Gastroesophageal sphincter (tissue), 4 donors: ENCODE measurements at regions not wholly inside any gene's neighbourhood (a gene's known extent, or its start where the extent isn't known, plus 50 kb on each side); places are given as distances from the start of the nearest gene placed in this dataset.

Source experiments
- ATAC-seq: fragments of 150-250 bp; one replicate; pipeline ENCODE4 v1.9.1; 2016; ENCODE audit warnings: mild to moderate bottlenecking, moderate library complexity
- H3K27ac ChIP-seq, 4 donors: fragments of 200-600 bp; sonication (generic) in 3 of 4; 1 replicate in 3 of 4; 2 replicates in 1 of 4; pipeline ENCODE4 v1.5.1; 2016 to 2019
- H3K27me3 ChIP-seq: fragments of 200-600 bp; sonication (generic); one replicate; pipeline ENCODE4 v1.5.1; 2019
- H3K36me3 ChIP-seq, 2 donors: fragments of 200-600 bp; sonication (generic); one replicate each; pipeline ENCODE4 v1.5.1; 2019; ENCODE audit warnings: control low read depth in 1 of 2
- H3K4me1 ChIP-seq, 3 donors: fragments of 200-600 bp; sonication (generic); 1 replicate in 2 of 3; 2 replicates in 1 of 3; pipeline ENCODE4 v1.5.1; 2016 to 2019; ENCODE audit warnings: control low read depth in 2 of 3
- H3K4me3 ChIP-seq, 2 donors: fragments of 200-600 bp; sonication (generic); one replicate each; pipeline ENCODE4 v1.5.1; 2019; ENCODE audit warnings: mild to moderate bottlenecking in 1 of 2, moderate library complexity in 1 of 2
- H3K9me3 ChIP-seq, 3 donors: fragments of 200-600 bp; sonication (generic); one replicate each; pipeline ENCODE4 v1.5.1; 2017 to 2019; ENCODE audit warnings: control low read depth in 2 of 3
- EP300 ChIP-seq: sonication (generic); formaldehyde crosslinking; IDR thresholded peaks from one replicate; pipeline ENCODE4 v1.6.1; 2017; ENCODE audit warnings: antibody characterized with exemption, mild to moderate bottlenecking
- POLR2A ChIP-seq, 2 donors: fragments of 450-650 bp; IDR thresholded peaks; one replicate each; pipeline ENCODE4 v1.6.1; 2017; ENCODE audit warnings: antibody characterized with exemption in 2 of 2, mild to moderate bottlenecking in 2 of 2, moderate library complexity in 1 of 2
- POLR2AphosphoS5 ChIP-seq: sonication (generic); formaldehyde crosslinking; IDR thresholded peaks from one replicate; pipeline ENCODE4 v1.6.1; 2017; ENCODE audit warnings: antibody characterized with exemption
- WGBS, 2 donors: methylation state at CpG; one replicate each; pipeline ENCODE4 v1.1.5; 2018; ENCODE audit warnings: low coverage in 1 of 2; 5-methylcytosine and 5-hydroxymethylcytosine counted together
- TF ChIP-seq, protein P1 (sequence below), 4 experiments: fragments of 200-600 bp in 2 of 4; fragments of 450-650 bp in 2 of 4; sonication (generic) in 1 of 4; IDR thresholded peaks; one replicate each; pipeline ENCODE4 v1.5.1; 2017 to 2019; ENCODE audit warnings: antibody characterized with exemption in 4 of 4, mild to moderate bottlenecking in 2 of 4, moderate library complexity in 2 of 4

DNA sequence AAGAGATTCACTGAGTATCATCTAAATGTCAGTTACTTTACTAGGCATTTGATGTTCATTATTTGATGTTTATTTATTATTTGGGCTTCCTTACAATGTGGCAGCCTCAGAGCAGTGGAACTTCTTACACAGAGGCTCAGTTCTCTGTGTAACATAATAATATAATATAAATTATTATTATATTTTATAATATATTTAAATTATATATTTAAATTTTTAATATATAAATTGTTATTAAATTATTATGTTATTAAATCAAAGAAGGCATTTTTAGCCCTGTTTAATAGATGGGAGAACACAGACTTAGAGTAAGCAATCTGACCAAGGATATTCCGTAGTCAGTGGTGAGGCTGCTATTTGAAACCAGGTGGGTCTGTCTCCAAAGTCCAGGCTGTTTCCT is 315.3 kb upstream of the SKOR2 start:
- peaks cover 0 to 6% (median 0%) of the 10 kb centered on the region in 3 donors for H3K9me3 ChIP-seq
- no peaks in the 10 kb centered on the region for H3K4me1 ChIP-seq
- no peak for ATAC-seq
- no peaks in the 10 kb centered on the region for H3K36me3 ChIP-seq
- H3K4me3 ChIP-seq, result no peak overlapping the region
- peaks cover 24% of the 10 kb centered on the region for H3K27me3 ChIP-seq
- WGBS, 2 donors, result 71 to 92% methylated on average over 1 of the region's 1 CpG
- no peak overlapping the region for H3K27ac ChIP-seq
- TF ChIP-seq, protein P1, sequence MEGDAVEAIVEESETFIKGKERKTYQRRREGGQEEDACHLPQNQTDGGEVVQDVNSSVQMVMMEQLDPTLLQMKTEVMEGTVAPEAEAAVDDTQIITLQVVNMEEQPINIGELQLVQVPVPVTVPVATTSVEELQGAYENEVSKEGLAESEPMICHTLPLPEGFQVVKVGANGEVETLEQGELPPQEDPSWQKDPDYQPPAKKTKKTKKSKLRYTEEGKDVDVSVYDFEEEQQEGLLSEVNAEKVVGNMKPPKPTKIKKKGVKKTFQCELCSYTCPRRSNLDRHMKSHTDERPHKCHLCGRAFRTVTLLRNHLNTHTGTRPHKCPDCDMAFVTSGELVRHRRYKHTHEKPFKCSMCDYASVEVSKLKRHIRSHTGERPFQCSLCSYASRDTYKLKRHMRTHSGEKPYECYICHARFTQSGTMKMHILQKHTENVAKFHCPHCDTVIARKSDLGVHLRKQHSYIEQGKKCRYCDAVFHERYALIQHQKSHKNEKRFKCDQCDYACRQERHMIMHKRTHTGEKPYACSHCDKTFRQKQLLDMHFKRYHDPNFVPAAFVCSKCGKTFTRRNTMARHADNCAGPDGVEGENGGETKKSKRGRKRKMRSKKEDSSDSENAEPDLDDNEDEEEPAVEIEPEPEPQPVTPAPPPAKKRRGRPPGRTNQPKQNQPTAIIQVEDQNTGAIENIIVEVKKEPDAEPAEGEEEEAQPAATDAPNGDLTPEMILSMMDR (IDR thresholded peaks at IDR 0.05), result no peak
- TF ChIP-seq EP300 (no peak), POLR2AphosphoS5 (no peak), POLR2A (IDR thresholded peaks at IDR 0.05) (no peak)

DNA sequence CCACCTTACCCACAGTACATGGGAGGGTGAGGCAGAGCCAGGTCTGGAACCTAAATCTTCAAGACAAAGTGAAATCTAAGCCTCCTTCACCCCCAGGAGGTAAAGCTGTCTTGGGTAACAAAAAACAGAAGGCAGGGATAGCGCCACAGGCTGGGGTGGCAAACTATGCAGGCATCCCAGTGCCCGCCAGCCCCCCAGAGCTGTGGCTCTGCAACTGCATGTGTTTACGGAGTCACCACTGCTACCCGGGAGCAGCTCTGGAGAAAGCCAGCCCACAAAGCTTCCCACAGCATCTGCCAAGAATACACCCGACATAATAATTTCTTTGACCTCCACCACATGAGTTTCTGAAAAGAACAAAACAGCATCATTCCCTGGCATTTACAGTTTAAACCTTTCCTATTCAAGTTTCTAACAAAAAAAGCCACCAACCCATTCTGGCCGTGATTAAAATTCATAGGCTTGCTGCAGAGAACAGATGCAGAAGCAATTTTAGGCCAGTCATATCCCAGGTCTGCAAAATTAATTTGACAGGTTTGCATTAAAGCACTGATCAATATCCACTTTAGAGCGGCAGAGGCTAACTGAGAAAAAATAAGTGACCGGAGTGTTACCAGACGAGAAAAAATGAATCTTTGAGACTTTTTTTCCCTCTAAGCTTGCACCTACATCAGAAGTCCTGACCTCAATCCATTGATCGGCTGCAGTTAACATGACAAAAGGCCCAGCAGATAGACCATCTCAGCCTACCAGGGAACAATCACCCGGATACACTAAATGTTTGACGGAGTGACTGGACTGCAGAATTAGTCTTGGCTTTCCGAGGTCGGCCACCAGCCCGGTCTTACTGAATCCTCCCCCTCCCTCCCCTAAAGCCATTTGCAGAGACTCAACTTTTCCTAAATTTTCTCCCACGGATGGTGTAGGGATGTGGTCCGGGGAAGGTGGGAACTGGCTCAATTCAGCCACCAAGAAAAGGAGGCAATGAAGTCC is 309.6 kb upstream of the SKOR2 start:
- no peak for TF ChIP-seq POLR2A (IDR thresholded peaks at IDR 0.05)
- TF ChIP-seq, protein P1 (IDR thresholded peaks at IDR 0.05), result no peak
- no peak for TF ChIP-seq POLR2AphosphoS5
- no peak for TF ChIP-seq EP300
- Histone ChIP-seq H3K27me3 (peaks cover 39% of the 10 kb centered on the region), H3K36me3 (no peaks in the 10 kb centered on the region), H3K9me3 (peaks cover 0 to 6% (median 0%) of the 10 kb centered on the region in 3 donors), H3K4me3 (no peak overlapping the region), H3K4me1 (no peaks in the 10 kb centered on the region), H3K27ac (no peak overlapping the region)
- no peak for ATAC-seq
- 23 to 36% methylated on average over 10 to 11 of the region's 17 CpGs for WGBS, 2 donors

DNA sequence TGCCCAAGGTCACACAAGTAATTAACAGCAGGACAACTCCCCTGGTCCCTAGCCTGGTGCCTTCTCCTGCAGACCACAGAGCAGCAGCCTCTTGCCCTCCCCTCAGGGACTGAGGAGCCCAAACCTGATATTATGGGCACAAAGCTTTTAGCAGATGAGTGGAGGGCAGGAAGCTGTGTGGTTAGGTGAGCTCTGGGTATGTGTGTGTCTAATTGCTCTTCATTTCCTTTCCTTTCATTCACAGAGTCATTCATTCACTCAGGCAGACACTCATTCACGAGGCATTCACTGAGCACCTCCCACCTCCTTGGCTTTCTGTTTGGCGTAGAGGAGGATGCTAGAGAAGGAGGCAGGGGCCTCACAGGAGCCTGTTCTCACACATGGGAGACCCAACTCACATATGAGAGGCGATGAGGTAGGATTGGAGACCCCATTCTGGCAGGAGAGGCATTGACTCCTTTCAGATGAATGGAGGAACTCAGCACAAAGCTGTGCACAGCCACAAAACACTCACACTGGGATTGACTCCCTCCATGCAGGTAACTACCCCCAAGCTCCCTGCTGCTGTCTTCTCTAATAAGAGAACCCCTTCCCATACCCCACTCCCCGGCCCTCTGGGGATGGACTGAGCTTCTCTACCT is 306.8 kb upstream of the SKOR2 start:
- no peak for ATAC-seq
- WGBS, 2 donors, result 63% methylated on average over 1 of the region's 4 CpGs; no CpG with 5 or more reads in 1 of the 2 donors

DNA sequence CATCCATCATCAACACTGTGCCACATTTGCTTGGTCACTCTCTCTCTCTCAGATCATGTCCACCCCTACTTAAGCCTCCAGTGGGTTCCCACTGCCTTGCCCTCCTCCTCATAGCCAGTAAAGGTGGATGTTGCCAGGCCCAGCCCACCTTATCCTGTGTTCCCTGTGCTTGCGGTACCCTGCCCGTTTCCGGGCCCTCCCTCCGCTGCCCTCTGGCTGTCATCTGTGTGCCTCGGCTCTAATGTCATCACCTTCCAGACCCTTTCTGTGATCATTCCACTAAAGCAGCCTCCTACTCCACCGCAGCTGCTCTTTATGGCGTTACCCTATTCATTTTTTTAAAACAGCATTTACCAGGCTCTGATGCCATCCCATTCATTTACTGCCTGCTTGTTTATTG is 305.7 kb upstream of the SKOR2 start:
- ATAC-seq, result no peak

More for the DNA sequence above, 306.8 kb upstream of the SKOR2 start:
- Histone ChIP-seq H3K27ac (no peak overlapping the region), H3K9me3 (no peaks in the 10 kb centered on the region), H3K27me3 (peaks cover 32% of the 10 kb centered on the region), H3K4me1 (no peaks in the 10 kb centered on the region), H3K4me3 (no peak overlapping the region), H3K36me3 (no peaks in the 10 kb centered on the region)
- TF ChIP-seq EP300 (no peak), POLR2AphosphoS5 (no peak), POLR2A (IDR thresholded peaks at IDR 0.05) (no peak)
- TF ChIP-seq, protein P1 (IDR thresholded peaks at IDR 0.05), result no peak

More for the DNA sequence above, 305.7 kb upstream of the SKOR2 start:
- Histone ChIP-seq H3K27ac (no peak overlapping the region), H3K9me3 (no peaks in the 10 kb centered on the region), H3K27me3 (peaks cover 29% of the 10 kb centered on the region), H3K4me1 (no peaks in the 10 kb centered on the region), H3K4me3 (no peak overlapping the region), H3K36me3 (no peaks in the 10 kb centered on the region)
- TF ChIP-seq POLR2AphosphoS5 (no peak), EP300 (no peak), POLR2A (IDR thresholded peaks at IDR 0.05) (no peak)
- TF ChIP-seq, protein P1 (IDR thresholded peaks at IDR 0.05), result no peak
- WGBS, 2 donors, result 64 to 72% methylated on average over 6 to 7 of the region's 7 CpGs
